Fibroblast of pulmonary artery (primary cell): ENCODE measurements at regions not wholly inside any gene's neighbourhood (a gene's known extent, or its start where the extent isn't known, plus 50 kb on each side); places are given as distances from the start of the nearest gene placed in this dataset.

Experiments used
- DNase-seq: peaks from one replicate; pipeline ENCODE4 v3.0.0-alpha.2; 2010; ENCODE audit warnings: low read depth
- H3K4me3 ChIP-seq: replicated peaks from 2 replicates; pipeline ENCODE4 v1.5.1; 2011; ENCODE audit warnings: low read depth, mild to moderate bottlenecking, control low read depth, low read length, moderate library complexity
- TF ChIP-seq, protein P1 (sequence below): IDR thresholded peaks from 2 replicates; pipeline ENCODE4 v1.5.1; 2011; ENCODE audit warnings: mild to moderate bottlenecking, control low read depth, low read length, inconsistent platforms; ENCODE audit errors: missing control alignments

DNA sequence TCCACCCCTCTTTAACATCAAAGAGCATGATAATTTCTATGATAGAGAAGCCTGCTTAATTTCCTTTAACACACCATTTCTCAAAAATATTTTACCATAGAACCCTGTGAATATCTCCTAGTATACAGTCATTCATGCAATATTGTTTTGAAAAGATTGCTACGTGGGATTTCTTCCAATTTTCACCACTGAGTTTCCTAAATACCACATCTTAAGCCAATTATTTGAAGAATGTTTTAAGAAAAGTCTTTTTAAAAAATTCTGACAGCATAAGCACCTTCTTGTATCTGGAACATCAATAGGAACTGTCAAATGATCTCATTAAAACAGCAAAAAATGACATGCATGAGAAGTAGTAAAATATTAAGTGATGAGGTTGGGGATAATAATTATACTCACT, 1126.7 kb downstream of the TUSC7 start:
- TF ChIP-seq, protein P1, sequence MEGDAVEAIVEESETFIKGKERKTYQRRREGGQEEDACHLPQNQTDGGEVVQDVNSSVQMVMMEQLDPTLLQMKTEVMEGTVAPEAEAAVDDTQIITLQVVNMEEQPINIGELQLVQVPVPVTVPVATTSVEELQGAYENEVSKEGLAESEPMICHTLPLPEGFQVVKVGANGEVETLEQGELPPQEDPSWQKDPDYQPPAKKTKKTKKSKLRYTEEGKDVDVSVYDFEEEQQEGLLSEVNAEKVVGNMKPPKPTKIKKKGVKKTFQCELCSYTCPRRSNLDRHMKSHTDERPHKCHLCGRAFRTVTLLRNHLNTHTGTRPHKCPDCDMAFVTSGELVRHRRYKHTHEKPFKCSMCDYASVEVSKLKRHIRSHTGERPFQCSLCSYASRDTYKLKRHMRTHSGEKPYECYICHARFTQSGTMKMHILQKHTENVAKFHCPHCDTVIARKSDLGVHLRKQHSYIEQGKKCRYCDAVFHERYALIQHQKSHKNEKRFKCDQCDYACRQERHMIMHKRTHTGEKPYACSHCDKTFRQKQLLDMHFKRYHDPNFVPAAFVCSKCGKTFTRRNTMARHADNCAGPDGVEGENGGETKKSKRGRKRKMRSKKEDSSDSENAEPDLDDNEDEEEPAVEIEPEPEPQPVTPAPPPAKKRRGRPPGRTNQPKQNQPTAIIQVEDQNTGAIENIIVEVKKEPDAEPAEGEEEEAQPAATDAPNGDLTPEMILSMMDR, result no peak
- H3K4me3 ChIP-seq, result no peak overlapping the region
- no peak for DNase-seq

DNA sequence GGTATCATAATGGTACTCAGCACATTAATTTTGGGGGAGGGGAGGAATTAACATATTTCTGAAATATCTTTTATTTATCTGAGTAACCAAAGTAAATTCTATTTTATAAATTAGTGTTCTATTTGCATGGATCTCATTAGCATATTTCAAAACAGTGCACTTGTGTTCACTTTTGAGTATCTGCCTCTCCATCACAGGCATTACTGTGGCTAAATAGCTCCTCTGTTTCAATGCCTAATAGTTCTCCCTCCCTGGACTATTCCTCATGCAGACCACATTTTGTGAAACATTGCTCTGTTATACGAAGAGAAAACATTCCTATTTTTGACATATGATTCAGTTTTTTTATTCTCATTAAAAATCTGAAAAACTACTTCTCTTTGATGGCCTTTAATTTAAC, 1127.8 kb downstream of the TUSC7 start:
- no peak for DNase-seq
- TF ChIP-seq, protein P1, result no peak
- no peak overlapping the region for H3K4me3 ChIP-seq

DNA sequence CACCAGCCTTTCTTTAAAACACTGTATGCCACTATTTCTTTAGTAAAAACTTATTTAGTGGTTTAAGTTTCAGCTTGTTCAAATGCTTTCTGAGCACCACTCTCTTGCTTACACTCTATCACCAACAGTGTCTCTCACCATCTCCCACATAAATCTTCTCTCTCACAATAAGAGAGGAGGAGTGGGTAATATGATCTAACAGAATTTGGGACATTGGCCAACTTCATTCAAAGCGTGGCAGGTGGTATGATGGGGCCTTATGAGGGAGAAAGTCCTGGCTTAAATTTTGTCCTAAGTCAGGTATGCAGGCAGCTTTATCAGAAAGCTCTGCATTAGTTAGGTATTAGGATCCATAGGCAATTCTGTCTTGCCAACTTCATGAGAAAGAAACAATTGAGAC, 1132.5 kb downstream of the TUSC7 start:
- TF ChIP-seq, protein P1, result no peak

DNA sequence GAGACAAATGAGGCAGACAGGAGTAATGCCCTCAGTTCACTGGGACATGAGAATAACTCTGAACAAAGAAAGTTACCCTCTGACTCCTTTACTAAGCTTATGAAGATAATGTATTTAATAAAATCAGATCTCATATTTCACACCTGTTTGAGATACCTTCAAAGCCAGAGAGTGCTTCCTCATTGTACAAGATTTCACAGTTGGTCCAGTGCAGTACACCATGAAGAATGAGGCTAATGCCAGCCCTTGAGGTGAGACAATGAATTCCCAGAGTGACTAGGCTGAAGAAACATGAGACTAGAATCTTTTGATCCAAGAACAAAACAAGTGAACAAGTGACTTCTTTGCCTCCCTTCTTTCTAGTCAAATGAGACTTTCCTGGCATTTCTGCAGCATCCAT, 1133.8 kb downstream of the TUSC7 start:
- no peak for DNase-seq
- no peak overlapping the region for H3K4me3 ChIP-seq
- TF ChIP-seq, protein P1, result no peak

More for the DNA sequence above, 1132.5 kb downstream of the TUSC7 start:
- no peak for DNase-seq
- H3K4me3 ChIP-seq, result no peak overlapping the region

DNA sequence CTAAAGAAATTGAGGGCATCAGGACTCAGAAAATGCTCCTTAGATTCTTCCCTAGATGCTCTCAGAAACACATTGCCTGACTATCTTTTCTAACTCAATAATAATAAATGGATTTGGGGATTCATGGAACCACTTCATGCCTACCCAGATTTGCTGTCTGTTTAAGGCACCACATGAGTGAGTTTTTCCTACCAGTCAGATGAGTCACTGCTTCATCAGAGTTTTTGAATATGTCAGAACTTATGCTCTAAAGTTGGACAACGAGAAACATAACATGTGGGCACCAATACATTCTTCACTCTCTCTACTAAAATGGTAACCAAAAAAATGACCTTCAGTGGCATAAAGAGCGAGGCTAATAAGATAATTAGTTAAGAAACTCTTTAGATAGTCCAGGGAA, 1135.1 kb downstream of the TUSC7 start:
- DNase-seq, result no peak
- TF ChIP-seq, protein P1, result no peak
- H3K4me3 ChIP-seq, result no peak overlapping the region

DNA sequence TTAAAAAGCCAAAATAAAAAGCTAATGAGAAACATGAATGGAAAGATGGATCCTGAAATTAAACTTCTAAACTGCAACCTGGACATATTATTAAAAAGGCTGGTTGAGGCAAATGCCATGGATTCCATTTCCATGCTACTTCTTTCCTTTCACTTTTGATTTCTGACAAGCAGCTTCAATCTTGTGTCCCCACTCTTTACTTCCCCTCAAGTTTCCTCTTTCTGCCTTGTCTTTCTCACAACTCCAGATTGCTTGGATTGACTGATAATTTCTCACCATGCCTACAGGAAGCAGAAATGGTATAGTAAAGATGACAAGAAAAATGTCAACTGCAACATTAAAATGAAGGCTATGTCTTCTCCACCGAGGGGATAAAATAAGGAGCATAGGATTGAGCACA, 1136.7 kb downstream of the TUSC7 start:
- no peak overlapping the region for H3K4me3 ChIP-seq
- no peak for DNase-seq
- TF ChIP-seq, protein P1, result no peak

DNA sequence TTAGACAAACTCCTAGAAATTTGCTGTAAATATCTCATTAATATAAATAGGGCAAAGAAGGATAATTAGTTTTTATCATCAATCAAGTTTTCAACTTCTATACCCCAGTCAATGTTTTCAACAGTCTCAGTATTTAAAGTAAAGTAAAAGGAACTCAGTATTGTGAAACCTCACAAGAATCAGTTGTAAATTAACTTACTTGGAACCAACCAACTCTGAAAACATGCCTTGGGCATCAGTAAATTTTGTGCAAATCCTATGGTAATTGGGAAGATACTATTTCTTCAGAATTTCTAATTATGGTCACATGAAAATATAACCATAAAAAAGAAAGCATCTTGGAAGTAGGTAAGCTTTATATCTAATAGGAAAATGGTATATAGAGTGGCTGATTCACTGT, 1139.0 kb downstream of the TUSC7 start:
- TF ChIP-seq, protein P1, result no peak
- DNase-seq, result no peak
- H3K4me3 ChIP-seq, result no peak overlapping the region
